Limb (tissue), 2 donors: ENCODE measurements at regions not wholly inside any gene's neighbourhood (a gene's known extent, or its start where the extent isn't known, plus 50 kb on each side); places are given as distances from the start of the nearest gene placed in this dataset.
"Not testable (repeated sequence)": the region's sequence is repeated elsewhere in the genome, so short reads cannot be mapped to it uniquely, and the experiment has no call there.

ENCODE experiments used
- DNase-seq, 2 donors: peaks; one replicate each; pipeline ENCODE4 v3.0.0-alpha.2; 2016; ENCODE audit errors: extremely low spot score in 2 of 2

DNA sequence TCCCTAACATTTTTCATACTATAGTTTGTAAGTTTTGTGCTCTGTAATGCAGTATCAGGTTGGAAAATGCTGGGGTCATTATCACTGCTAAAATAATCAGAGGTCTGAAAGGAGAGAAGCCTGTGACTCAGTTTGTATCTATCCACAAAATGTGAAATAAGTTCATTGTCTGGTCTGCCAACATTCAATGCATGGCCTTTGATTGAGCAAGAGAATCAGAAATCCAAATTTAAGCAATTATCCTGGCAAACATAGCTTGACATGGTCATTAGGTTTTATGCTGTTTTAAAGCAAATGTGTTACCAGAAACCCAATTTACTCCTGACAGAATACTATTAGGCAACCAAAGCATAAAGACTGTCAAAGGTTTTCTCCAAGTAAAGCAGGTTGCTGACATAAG is 709.7 kb upstream of the SEMA3D start:
- no peak for DNase-seq

DNA sequence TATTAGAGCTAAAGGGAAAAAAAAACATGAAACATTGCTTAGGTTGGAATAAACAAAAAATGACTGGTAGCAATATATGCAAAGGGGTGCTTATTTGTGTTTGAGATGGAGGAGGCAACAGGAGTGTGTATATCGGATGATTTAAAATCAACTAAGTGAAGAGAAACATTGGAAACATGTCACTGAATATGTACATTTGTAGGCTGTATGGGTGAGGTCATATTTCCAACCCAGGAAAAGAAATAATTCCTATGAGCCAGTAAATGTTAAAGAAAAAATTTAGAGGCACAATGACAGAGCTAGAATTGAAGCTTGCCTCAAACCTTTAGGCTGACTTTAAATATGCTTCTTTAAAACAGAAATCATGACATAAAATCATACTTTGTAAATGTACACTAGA is 709.0 kb upstream of the SEMA3D start:
- DNase-seq: no peak

DNA sequence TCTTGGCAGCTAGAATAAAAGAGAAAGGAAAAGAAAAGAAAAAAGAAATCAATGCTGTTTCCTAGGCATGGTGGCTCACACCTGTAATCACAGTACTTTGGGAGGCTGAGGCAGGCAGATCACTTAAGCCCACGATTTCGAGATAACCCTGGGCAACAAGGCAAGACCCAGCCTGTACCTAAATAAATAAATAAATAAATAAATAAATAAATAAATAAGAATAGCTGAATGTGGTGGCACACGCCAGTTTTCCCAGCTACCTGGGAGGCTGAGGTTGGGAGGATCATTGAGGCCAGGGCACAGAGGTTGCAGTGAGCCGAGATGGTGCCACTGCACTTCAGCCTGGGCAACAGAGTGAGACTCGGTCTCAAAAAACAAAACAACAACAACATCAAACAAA is 705.0 kb upstream of the SEMA3D start:
- not testable (repeated sequence) for DNase-seq

DNA sequence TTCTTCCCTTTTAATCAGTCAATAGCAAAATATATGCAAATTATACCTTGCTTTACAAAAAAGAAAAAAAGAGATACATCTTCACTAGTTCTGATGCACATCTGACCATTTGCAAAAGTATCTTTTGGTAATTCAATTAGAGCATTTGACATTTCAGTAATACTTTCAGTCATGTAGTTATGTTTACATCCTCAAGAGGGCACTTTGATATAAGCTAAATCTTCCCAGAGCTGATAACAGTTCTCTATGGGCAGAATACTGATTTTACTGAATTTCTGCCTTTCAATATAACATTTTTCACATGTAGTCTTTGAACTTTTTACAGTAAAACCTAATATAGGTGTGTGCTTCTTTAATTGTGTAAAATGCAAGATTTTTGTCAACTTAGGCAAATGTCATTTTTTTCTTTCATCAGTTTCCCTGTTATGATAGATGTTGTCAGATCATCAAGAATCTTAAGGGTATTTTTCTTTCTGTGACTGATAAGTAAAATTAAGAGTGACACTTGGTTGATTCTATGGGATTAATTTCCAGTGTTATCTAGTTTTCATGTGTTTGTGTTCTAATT is 703.5 kb upstream of the SEMA3D start:
- DNase-seq: peak in 1 of 2 donors; percentile 78

DNA sequence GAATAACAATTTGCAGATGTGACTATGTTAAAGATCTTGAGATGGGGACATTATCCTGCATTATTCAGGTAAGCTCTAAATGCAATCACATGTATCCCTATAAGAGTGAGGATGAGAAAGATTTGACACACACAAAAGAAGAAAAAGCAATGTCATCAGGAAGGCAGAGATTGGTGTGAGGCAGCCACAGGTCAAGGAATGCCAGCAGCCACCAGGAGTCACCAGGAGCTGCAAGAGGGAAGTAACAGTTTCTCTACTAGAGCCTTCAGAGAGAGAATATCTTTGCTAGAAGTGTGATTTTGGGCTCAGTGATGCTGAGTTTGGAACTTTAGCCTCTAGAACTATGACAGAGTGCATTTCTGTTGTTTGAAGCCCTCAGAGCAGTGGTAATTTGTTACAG is 700.3 kb upstream of the SEMA3D start:
- no peak for DNase-seq

DNA sequence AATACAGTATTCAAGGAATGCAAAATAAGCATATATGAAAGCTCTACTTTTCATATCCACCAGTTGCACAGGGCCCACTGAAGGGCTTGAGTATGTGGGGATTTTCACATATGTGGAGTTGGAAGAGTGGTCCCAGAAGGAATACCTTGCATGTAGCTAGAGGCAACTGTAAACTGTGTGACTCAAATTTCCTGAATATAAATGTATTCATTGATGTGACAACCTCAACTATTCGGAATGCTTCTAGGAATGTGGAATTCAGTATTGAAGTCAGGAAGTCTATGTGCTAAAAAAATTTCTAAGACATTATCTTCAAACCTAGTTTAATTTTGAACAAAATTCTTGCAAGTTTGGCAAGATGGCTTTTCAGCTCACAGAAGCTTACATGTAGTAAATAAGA is 695.5 kb upstream of the SEMA3D start:
- DNase-seq: no peak

DNA sequence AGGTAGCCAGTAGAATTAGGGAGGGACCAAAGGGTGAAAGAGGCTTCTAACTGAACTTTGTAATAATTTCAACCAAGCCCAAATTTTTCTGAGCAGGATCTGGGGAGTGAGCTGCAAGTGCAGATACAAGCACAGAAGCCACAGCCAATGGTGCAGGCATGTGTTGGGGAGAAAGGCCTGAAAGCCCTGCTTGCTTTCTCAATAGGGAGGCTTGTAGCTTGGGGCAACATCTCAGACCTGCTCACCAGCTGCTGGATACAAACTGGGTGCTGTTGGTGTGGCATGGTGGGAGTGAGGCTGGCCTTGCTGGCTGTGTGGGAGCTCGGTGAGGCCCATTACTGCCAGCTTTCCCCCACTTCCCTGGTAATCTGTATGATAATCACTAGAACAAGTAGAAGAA is 688.5 kb upstream of the SEMA3D start:
- no peak for DNase-seq

DNA sequence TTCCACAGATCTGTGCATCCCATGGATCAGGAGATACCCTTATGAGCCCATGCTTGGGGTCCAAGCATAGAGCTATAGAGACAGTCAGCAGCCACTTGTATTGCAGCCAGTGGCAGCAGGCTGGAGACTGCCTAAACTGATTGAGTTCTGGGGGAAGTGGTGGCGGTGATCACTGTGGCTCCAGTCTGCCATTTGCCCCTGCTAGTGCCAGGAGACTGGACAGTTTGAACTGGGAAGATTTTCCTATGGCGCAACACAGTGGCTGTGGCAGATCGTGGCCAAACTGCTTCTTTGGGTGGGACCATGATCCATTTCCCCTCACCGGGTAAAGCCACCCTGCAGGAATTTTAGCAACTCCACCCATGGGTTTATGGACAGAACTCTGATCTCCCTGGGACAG is 679.7 kb upstream of the SEMA3D start:
- no peak for DNase-seq

DNA sequence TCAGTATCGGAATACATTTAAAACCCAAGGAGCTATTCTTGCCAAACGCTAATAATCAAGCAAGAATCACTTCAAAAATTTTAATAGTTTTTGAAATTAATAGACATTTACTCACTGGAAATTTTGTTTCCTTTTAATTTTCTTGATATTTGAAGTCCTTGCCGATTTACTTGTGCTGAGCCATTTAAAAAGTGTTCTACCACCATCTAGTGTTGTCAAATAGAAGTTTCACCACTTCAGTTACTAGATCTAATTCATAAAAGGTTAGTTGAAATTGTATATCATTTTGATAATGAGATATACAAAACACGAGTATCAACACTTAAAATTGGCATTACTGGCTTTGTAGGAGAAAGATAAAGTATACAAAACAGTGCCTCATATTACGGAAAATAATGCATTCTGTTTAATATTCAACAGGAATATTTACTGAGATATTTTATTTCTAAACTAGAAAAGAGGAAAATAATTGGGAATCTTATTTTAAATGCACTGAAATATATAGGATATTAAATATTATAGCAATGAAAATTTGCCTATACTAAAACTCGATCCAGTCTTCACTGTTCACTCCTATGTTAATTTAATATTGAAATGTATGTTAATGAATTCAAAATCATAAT is 664.8 kb upstream of the SEMA3D start:
- peak in 1 of 2 donors; percentile 72 for DNase-seq

DNA sequence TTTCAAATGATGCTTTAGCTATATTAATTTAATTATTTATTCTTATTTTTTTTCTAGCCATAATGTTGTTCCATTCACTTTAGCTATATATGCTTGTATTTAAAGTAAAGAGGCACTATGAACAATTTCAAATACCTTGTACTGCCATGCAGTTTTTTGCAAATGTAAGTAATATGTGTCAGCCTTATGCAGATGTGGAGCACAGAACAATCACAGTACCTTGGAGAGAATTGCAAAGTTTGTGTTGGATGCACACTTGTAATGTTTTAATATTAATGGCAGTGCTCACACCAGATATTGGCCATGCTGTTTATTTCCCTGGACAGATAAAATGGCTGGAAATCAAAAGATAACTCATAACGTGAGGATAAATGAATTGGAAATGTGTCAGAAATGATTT is 663.5 kb upstream of the SEMA3D start:
- DNase-seq: no peak

DNA sequence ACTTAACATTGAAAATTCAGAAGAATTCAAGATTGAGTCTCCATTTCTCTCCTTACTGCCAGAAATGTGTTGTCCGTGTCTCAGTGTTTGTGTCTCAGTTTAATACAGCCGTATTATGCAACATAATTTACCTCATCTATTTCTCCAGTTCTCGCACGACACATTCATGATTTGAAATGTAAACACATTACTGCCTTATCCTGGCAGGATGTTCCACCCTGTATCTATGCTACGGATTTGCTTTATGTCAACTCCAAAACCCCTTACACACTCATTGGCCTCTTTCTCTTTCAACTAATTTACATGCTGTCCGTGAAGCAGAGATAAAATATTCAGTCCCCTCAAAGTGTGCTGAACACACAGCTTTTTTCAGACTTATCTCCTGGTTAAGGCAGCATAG is 653.7 kb upstream of the SEMA3D start:
- no peak for DNase-seq

DNA sequence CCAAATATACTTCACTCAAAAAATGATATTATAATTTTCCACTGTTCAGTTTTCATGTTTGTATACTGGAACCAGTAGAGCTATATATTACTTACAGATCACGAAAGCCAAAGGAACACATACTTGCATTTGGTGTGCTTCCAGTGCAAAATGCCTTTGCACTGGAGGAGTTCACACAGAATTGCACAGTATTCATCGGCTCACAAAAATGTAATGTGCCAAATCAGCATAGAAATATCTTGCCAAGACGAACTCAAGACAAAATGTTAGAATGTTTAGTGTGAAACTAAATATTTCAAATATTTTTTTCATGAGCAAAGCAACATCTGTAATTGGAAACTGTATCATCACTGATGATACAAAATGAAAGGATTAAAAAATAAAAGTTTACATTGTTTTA is 646.2 kb upstream of the SEMA3D start:
- no peak for DNase-seq

DNA sequence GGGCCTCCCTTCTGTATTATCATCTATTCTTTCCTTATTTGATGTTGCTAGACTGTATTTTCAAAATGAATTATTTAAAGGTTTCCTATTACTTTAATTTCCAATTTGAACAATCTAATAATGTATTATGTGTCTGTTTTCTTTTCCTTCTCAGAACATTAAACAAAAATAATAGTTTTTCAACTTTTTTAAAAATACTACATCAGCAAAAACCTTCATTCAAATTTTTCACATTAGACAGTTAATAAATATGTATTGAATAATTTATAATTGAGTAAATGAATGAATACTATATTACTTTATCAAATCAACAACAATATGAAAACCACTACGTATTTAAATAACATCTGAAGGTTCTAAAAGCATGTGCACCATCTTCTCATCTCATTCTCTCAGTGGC is 644.1 kb upstream of the SEMA3D start:
- DNase-seq: no peak

DNA sequence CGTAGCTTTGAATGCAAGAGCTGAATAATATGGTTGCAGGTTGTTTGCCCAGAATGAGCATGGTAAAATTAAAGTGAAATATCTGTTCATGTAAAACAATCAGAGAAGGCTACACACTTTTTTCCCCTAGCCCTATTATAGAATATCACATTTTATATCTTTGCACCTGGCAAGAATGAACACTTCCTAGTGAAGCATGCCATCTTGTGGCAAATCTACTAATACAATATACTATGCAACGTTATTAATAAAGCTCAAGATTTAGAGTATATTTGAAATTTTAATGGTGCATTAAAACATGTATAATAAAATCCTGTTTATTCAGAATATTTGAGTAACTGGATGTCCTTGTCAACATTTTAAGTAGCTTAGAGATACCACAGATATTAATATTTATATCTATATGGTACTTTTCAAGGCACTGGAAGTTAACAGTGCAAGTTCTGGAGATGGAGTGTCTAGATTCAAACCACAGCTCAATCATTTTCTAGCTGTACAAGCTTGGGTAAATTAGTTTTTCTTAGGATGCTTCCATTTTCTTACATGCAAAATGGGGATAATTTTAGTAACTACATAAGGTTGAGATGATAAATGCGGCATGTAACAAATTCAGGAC is 643.1 kb upstream of the SEMA3D start:
- DNase-seq: peak in 1 of 2 donors; percentile 72

DNA sequence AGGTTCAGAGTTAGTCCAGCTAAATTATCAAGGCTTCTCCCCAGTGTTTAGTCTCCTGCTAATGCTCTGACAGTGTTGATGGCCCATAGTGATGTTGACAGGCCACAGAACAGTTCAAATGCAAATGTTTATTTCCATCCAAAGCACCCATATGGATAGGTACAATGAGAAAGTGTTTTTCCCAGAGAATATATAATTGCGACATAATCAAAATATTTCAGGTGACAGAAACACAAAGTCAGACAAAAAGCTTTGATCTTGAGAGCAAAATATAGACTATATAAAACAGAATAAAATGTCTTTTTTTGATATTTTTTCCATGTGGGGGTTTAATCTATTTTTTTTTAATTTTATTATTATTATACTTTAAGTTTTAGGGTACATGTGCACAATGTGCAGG is 642.3 kb upstream of the SEMA3D start:
- DNase-seq: no peak

DNA sequence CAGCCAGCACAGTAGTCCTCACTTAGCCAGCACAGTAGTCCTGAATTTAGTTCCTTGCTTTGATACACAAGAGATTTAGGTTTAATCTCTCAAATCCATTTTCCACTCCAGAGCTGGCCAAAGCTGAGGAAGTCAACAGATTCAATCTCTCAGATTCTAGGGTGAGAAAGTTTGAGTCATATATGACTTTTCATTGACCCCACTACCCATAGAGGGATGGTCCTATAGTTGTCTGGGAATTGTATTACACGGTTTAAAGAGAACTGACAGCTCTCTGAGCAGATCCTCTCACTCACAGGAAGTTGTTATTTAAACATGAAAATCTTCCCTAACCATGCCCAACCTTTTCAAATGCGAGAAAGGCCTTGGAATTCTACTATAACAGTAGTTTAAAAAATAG is 641.8 kb upstream of the SEMA3D start:
- no peak for DNase-seq

DNA sequence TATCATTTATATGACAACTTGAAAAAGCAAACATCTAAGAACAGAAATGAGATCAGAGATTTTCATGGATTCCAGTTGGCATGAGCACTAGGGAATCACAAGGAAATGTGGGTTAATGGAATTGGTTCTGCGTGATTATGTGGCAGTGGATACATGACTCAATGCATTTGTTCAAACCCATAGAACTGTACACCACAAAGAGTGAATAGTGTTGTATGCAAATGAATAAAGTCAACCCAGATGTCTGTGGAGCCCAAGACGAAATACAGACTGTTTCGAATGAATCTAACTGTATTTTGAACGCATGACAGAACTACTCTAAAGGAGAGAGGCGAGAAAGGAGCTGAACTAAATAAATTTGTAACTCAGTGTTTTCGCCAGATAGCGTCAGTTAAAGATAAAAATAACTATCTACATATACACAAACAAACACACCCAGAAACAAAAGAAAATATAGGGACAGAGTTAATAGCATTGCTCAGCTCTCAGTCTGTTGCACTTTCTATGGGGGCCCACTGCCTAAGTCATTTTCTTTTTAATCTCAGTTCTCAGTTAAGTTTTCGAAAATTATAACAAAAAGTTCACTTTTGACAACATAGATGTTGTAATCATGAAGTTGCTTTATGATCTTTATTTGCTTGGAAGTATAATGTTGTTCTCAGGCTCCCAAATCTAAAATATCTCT is 636.7 kb upstream of the SEMA3D start:
- DNase-seq: peak in 1 of 2 donors; percentile 10

DNA sequence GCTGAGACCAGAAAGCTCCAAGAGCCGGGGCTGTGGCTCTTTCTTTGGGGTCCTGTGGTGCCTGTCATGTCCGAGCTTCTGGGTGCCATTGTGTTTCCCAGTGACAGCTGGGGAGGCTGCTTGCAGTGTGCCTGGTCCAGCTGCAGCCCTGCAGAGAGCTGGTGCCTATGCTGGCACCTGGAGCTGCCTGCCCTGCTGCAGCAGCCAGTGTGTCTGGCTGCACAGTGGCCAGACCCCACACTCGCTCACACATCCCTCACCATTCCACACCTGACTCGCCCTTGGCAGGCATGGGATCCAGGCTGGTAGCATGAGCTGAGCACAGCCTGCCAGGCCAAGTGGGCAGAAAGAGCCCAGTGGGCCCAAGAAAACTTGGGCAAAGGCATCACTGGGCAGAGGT is 635.1 kb upstream of the SEMA3D start:
- no peak for DNase-seq

DNA sequence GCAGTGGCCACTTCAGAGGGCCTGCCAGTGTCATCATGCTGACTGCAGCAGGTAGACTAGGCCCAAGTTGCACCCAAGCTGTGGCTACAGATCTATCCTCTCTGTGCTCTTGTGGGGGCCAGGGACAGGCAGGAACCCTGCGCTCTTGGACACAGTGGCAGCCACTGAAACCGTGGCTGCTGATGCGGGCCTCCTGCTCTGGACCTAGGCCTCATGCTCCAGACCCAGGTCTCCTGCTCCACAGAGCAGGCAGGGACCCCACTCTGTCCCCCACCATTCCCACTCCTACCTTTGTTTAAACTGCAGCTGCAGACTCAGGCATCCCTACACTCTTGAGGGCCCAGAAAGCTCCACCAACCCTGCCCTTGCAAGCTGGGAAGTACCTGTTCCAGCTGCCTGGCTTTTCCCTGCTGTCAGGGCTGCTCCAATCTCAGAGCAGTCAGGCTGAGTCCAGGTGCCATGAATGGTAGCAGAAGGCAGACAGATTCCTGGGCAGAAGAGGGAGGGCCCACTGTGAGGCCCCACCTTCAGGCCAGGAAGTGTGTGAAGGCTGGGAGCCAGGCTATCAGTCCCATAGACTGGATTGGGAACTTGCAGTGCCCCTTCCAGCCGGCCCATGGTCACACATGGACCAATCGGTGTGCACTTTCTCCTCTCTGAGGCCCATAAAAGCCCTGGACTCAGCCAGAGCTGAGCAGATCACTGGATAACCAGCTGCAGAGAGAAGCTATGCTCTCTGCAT is 634.0 kb upstream of the SEMA3D start:
- no peak for DNase-seq

DNA sequence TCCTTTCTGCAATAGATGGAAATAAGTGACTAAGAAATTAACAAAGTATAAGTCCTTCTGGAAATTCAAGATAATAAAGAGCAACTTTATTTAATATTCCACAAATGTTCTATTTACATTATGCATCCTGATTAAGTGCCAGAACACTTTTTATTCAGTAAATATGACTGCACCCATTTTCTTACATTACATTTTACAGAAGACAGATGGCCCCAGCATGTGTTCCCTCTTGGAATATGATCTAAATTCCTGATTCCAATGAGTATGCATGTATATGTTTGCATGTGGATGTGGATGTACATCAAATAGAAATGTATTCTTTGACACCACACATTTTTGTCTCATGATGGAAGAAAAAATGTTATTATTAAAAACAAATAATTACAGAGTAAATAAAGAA is 628.7 kb upstream of the SEMA3D start:
- DNase-seq: peak in 1 of 2 donors; percentile 15

DNA sequence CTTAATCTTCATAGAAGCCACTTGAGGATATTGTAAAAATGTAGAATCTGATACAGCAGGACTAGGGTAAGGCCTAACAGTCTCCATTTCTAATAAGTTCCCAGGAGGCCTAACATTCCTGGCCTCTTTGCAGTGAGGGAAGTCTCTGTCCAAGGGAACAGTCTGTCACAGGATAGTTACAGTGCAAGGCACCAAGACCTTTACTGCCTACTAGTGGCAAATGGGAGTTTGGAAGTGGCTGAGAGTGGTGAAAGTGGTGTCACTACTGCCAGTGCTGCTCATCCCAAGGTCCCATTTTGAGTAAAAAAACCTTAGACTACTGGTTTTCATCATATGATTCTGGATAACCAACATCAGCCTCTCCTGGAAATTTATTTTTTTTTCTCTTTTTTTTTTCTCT is 619.5 kb upstream of the SEMA3D start:
- DNase-seq: no peak

DNA sequence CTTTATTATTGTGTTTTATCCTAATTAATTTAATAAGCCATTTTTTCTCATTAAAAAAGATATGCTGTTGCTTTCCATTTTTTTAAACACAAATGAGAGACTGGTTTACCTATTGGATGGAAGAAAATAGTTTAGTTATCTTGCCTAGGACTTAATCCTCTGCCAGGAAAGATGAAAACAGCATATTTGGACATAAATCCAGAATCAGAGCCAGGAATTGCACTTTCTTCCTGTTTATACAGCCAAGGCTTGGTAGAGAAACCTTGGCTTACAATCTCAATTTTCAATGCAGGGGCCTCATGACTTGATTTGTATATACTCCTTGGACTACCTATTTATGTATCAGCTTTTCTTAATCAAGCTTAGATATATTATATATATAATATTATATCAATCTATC is 618.8 kb upstream of the SEMA3D start:
- no peak for DNase-seq
